Subcutaneous abdominal adipose tissue (tissue), 5 donors: ENCODE measurements at regions not wholly inside any gene's neighbourhood (a gene's known extent, or its start where the extent isn't known, plus 50 kb on each side); places are given as distances from the start of the nearest gene placed in this dataset.

Source experiments
- H3K27ac ChIP-seq: one replicate; pipeline ENCODE4 v1.7.0; 2013; ENCODE audit warnings: low read depth, mild to moderate bottlenecking, inconsistent platforms, low read length, moderate library complexity
- H3K27me3 ChIP-seq, 5 donors: one replicate each; pipeline ENCODE4 v1.7.0; 2013; ENCODE audit warnings: low read length in 5 of 5, inconsistent platforms in 1 of 5; ENCODE audit not compliant: control insufficient read depth in 5 of 5, insufficient read depth in 4 of 5
- H3K36me3 ChIP-seq, 5 donors: one replicate each; pipeline ENCODE4 v1.7.0; 2013; ENCODE audit warnings: low read length in 5 of 5; ENCODE audit not compliant: control insufficient read depth in 5 of 5, insufficient read depth in 5 of 5
- H3K4me1 ChIP-seq, 5 donors: one replicate each; pipeline ENCODE4 v1.7.0; 2013; ENCODE audit warnings: low read length in 5 of 5, mild to moderate bottlenecking in 3 of 5, moderate library complexity in 1 of 5; ENCODE audit not compliant: control insufficient read depth in 5 of 5, insufficient read depth in 5 of 5
- H3K4me3 ChIP-seq, 5 donors: one replicate each; pipeline ENCODE4 v1.7.0; 2013; ENCODE audit warnings: low read length in 5 of 5, low read depth in 1 of 5
- H3K9ac ChIP-seq, 5 donors: one replicate each; pipeline ENCODE4 v1.7.0; 2013; ENCODE audit warnings: low read length in 5 of 5, mild to moderate bottlenecking in 4 of 5, moderate library complexity in 3 of 5
- H3K9me3 ChIP-seq, 5 donors: one replicate each; pipeline ENCODE4 v1.7.0; 2013; ENCODE audit warnings: low read length in 5 of 5; ENCODE audit not compliant: control insufficient read depth in 5 of 5
- donor health status: healthy.
- donor health status: healthy.
- donor health status: healthy.
- donor health status: healthy.
- donor health status: healthy.

DNA sequence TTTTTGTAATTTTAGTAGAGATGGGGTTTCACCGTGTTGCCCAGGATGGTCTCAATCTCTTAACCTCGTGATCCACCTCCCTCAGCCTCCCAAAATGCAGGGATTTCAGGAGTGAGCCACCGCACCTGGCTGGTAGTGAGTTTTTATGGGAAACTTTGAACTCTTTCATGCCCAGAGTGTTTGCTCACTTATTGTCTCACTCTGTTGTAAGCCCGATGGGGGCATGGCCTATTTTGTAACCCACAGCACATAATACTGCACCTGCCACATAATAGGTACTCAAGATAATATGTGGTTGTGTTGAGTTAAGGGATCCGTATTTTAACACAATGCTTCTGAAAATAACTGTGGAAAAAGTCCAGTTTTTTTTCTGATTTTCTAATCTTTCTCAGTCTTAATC lies 109.6 kb upstream of the GIMD1 start:
- Histone ChIP-seq H3K27me3 (no peaks in the 10 kb centered on the region), H3K4me1 (no peaks in the 10 kb centered on the region), H3K9me3 (no peaks in the 10 kb centered on the region), H3K4me3 (no peak overlapping the region), H3K9ac (no peak overlapping the region), H3K36me3 (no peaks in the 10 kb centered on the region), H3K27ac (no peak overlapping the region)

- Histone ChIP-seq H3K4me3 (no peak overlapping the region), H3K27me3 (no peaks in the 10 kb centered on the region), H3K9me3 (no peaks in the 10 kb centered on the region), H3K4me1 (no peaks in the 10 kb centered on the region), H3K36me3 (no peaks in the 10 kb centered on the region), H3K27ac (no peak overlapping the region), H3K9ac (no peak overlapping the region)
These were observed 108.2 kb upstream of the GIMD1 start for GRCh38 chr4:106476741-106477140.

DNA sequence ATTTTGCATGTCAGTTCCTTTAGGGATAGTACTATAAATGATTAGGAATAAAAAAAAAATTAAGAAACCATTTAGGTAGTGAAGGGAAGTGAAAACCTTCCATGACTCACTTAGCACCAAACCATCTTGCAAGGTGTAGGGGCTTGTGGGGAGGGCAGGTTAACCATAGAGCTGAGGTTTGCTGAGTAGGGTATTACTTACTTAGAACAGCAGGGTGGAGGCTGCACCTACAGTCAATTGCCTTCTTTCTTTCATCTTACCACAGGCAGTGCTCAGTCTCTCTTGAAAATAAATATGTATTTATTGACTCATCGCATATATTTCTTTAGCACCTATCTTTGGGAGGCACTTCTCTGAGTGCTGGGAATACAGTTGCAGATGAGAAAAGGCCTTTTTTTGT lies 104.9 kb upstream of the GIMD1 start:
- no peaks in the 10 kb centered on the region for H3K4me1 ChIP-seq
- H3K9me3 ChIP-seq, result no peaks in the 10 kb centered on the region
- no peaks in the 10 kb centered on the region for H3K36me3 ChIP-seq
- no peak overlapping the region for H3K4me3 ChIP-seq
- H3K9ac ChIP-seq, result no peak overlapping the region
- no peaks in the 10 kb centered on the region for H3K27me3 ChIP-seq
- no peak overlapping the region for H3K27ac ChIP-seq

DNA sequence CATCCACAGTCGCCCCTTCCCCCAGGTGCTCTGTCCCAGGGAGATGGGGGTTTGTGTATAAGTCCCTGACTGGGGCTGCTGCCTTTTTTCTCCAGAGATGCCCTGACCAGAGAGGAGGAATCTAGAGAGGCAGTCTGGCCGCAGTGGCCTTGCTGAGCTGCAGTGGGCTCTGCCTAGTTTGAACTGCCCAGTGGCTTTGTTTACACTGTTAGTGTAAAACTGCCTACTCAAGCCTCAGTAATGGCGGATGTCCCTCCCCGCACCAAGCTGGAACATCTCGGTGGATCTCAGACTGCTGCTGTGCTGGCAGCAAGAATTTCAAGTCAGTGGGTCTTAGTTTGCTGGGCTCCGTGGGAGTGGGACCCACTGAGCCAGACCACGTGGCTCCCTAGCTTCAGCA lies 102.6 kb upstream of the GIMD1 start:
- Histone ChIP-seq H3K4me3 (no peak overlapping the region), H3K27me3 (no peaks in the 10 kb centered on the region), H3K27ac (no peak overlapping the region), H3K4me1 (no peaks in the 10 kb centered on the region), H3K9ac (no peak overlapping the region), H3K9me3 (no peaks in the 10 kb centered on the region), H3K36me3 (no peaks in the 10 kb centered on the region)

DNA sequence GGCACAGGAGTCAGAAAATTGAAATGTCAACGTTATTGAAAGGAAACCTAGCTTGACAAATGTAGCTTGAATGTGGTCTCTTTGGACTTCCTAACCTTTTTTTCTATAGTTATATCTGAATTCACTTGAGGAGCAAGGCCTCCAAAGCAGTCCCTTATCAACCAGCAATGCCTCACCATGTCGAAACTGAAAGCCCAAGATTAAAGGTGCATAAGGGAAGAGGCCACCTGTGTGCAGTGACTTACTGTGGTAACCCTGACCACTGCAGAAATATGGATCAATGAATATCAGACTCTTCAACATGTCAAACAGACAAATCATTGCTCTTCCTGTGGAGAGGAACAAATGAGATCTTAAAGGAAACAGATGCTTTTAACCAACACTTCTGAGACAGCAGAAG lies 95.0 kb upstream of the GIMD1 start:
- Histone ChIP-seq H3K4me1 (no peaks in the 10 kb centered on the region), H3K27ac (no peak overlapping the region), H3K9ac (no peak overlapping the region), H3K4me3 (no peak overlapping the region), H3K27me3 (no peaks in the 10 kb centered on the region), H3K9me3 (no peaks in the 10 kb centered on the region), H3K36me3 (no peaks in the 10 kb centered on the region)

GRCh38 chr4:106454581-106454980 lies 86.0 kb upstream of the GIMD1 start:
- Histone ChIP-seq H3K4me3 (no peak overlapping the region), H3K4me1 (peaks cover 0 to 15% (median 5%) of the 10 kb centered on the region in 5 donors), H3K36me3 (no peaks in the 10 kb centered on the region), H3K27me3 (no peaks in the 10 kb centered on the region), H3K27ac (no peak overlapping the region), H3K9ac (no peak overlapping the region), H3K9me3 (no peaks in the 10 kb centered on the region)

DNA sequence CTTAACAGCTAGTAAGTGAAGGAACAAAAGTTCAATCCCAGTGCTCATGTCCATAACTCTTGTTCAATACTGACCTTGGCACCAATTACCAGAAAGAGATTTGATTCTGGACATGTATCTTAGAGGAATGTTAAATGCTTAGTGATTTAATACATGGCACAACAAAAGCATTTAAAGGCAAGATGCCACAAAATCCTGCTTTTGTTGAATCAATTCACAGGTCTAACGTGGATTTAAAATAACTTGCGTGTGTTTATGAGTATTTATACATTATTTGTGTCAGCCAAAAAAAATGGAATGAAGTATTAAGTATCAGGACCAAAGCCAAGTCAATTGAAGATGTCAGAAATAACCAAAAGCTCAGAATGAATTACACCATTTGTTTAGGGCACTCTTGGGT lies 85.4 kb upstream of the GIMD1 start:
- Histone ChIP-seq H3K4me3 (no peak overlapping the region), H3K36me3 (no peaks in the 10 kb centered on the region), H3K27me3 (no peaks in the 10 kb centered on the region)

DNA sequence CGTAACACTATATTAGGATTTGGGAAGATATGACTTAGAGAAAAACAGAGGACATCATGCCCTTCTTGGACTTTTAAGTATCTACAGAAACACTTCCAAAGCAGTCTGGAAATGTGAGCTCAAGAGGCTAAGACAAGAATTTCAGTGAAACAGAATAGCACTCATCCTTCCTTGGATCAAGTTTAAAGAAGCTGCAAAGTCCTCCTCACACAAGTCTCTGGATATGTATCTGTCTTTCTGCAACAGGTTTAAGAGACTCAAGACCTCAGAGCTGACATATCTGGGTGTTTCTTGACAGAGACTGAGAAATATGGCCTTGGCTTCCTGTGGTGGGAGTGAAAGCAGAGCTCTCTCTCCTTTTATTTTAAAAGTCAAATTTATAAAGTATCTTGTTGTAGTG lies 82.5 kb upstream of the GIMD1 start:
- Histone ChIP-seq H3K9ac (no peak overlapping the region), H3K9me3 (peaks cover 0 to 5% (median 0%) of the 10 kb centered on the region in 5 donors), H3K27me3 (no peaks in the 10 kb centered on the region), H3K27ac (no peak overlapping the region), H3K4me3 (no peak overlapping the region), H3K36me3 (no peaks in the 10 kb centered on the region), H3K4me1 (peaks cover 0 to 16% (median 5%) of the 10 kb centered on the region in 5 donors)

More for the DNA sequence above, 85.4 kb upstream of the GIMD1 start:
- H3K9ac ChIP-seq, result no peak overlapping the region
- H3K27ac ChIP-seq, result no peak overlapping the region
- H3K9me3 ChIP-seq, result no peaks in the 10 kb centered on the region
- peaks cover 0 to 16% (median 5%) of the 10 kb centered on the region in 5 donors for H3K4me1 ChIP-seq

DNA sequence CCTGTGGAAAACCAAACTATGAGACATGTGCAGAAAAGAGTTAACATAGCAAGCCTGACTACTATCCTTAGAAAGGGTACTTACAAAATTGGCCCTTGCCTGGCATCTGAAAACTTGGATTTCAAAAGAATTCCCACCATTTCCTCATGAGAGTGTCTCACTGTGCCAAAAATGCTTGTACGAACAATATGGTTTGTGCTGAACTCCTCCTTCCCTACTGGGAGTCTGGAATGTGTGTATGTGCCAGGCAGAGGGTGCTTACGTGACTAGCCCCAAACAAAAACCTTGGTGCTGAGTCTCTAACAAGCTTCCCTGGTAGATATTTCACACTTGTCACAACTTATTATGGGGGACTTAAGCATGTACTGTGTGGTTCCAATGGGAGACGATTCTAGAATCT lies 81.7 kb upstream of the GIMD1 start:
- peaks cover 0 to 16% (median 5%) of the 10 kb centered on the region in 5 donors for H3K4me1 ChIP-seq

GRCh38 chr4:106444557-106444956 lies 76.0 kb upstream of the GIMD1 start:
- Histone ChIP-seq H3K27me3 (no peaks in the 10 kb centered on the region), H3K9ac (no peak overlapping the region), H3K27ac (no peak overlapping the region), H3K9me3 (peaks cover 0 to 5% (median 0%) of the 10 kb centered on the region in 5 donors), H3K36me3 (no peaks in the 10 kb centered on the region), H3K4me3 (no peak overlapping the region), H3K4me1 (peaks cover 0 to 1% (median 0%) of the 10 kb centered on the region in 5 donors)

More for the DNA sequence above, 81.7 kb upstream of the GIMD1 start:
- H3K9me3 ChIP-seq, result peaks cover 0 to 5% (median 0%) of the 10 kb centered on the region in 5 donors
- no peak overlapping the region for H3K4me3 ChIP-seq
- no peaks in the 10 kb centered on the region for H3K36me3 ChIP-seq
- H3K27ac ChIP-seq, result no peak overlapping the region
- H3K27me3 ChIP-seq, result no peaks in the 10 kb centered on the region
- H3K9ac ChIP-seq, result no peak overlapping the region

GRCh38 chr4:106430797-106431196 lies 62.2 kb upstream of the GIMD1 start:
- Histone ChIP-seq H3K9ac (no peak overlapping the region), H3K4me1 (peaks cover 0 to 4% (median 3%) of the 10 kb centered on the region in 5 donors), H3K27ac (no peak overlapping the region), H3K4me3 (no peak overlapping the region), H3K9me3 (no peaks in the 10 kb centered on the region), H3K36me3 (no peaks in the 10 kb centered on the region), H3K27me3 (no peaks in the 10 kb centered on the region)
